OCI-LY7 (cell line): ENCODE measurements at regions not wholly inside any gene's neighbourhood (a gene's known extent, or its start where the extent isn't known, plus 50 kb on each side); places are given as distances from the start of the nearest gene placed in this dataset.

Experiments used
- CTCF ChIP-seq: fragments of 200-600 bp; sonication (generic); conservative IDR thresholded peaks from 2 replicates; pipeline ENCODE4 v1.5.1; 2014; ENCODE audit warnings: mild to moderate bottlenecking, antibody characterized with exemption, low read length, moderate library complexity, mixed read lengths
- EZH2phosphoT487 ChIP-seq: fragments of 200-600 bp; sonication (generic); IDR thresholded peaks from 2 replicates; pipeline ENCODE4 v1.6.1; 2018; ENCODE audit warnings: low read depth, borderline replicate concordance, mild to moderate bottlenecking, mixed run types, antibody characterized with exemption, low read length, moderate library complexity, mixed read lengths

GRCh38 chr6:106787327-106788196 is 158.2 kb downstream of the QRSL1 start:
- TF ChIP-seq CTCF (no peak), EZH2phosphoT487 (no peak)
